WI38 (cell line): ENCODE measurements at regions not wholly inside any gene's neighbourhood (a gene's known extent, or its start where the extent isn't known, plus 50 kb on each side); places are given as distances from the start of the nearest gene placed in this dataset.

Experiments
- H3K4me3 ChIP-seq: 2 replicates; pipeline ENCODE4 v1.5.1; 2011; ENCODE audit warnings: low read depth, mild to moderate bottlenecking, control low read depth, low read length
- TF ChIP-seq, protein P1 (sequence below): IDR thresholded peaks from 2 replicates; pipeline ENCODE4 v1.5.1; 2012; ENCODE audit warnings: low read depth, mild to moderate bottlenecking, control low read depth, low read length

DNA sequence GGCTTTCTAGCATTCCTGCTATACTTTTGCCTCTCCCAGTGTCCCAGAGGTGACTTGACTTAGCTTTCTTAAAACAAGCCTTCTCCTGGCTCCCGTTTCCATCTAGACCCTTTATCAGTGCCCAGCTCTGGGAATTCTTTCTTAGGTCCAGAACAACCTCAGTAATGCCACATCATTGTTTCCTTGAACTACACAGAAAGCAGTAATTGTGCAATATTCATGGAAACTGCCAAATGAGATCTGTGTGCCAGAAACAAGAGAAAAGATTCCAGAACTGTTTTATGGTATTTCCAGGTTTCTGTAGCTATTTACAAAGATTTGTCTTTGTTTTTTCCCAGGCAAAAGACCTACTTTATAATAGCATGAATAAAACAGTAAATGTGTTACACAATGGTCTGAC is 391.3 kb downstream of the SLCO4C1 start:
- TF ChIP-seq, protein P1, sequence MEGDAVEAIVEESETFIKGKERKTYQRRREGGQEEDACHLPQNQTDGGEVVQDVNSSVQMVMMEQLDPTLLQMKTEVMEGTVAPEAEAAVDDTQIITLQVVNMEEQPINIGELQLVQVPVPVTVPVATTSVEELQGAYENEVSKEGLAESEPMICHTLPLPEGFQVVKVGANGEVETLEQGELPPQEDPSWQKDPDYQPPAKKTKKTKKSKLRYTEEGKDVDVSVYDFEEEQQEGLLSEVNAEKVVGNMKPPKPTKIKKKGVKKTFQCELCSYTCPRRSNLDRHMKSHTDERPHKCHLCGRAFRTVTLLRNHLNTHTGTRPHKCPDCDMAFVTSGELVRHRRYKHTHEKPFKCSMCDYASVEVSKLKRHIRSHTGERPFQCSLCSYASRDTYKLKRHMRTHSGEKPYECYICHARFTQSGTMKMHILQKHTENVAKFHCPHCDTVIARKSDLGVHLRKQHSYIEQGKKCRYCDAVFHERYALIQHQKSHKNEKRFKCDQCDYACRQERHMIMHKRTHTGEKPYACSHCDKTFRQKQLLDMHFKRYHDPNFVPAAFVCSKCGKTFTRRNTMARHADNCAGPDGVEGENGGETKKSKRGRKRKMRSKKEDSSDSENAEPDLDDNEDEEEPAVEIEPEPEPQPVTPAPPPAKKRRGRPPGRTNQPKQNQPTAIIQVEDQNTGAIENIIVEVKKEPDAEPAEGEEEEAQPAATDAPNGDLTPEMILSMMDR, result no peak
- no peak overlapping the region for H3K4me3 ChIP-seq

DNA sequence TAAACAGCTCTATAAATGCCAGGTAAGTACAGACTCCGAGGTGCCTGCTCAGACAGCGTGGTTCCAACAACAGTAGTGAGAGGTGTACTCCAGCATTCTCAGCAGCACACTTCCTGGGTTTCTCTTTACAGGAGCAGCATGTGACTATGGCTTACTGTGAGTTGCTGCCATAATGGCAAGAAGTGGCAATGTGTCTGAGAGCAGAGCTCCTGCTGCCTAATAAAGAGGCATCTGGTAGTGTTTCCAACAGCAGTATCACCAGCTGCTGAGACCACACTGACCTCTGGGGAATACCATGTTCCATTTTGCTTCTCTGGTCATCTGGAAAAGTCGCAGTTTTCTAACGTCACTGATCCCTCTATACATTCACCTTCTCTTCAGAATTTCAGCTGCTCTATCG is 398.2 kb downstream of the SLCO4C1 start:
- TF ChIP-seq, protein P1, result no peak
- no peak overlapping the region for H3K4me3 ChIP-seq

- H3K4me3 ChIP-seq, result no peak overlapping the region
- TF ChIP-seq, protein P1, result no peak
Measured at GRCh38 chr5:101894985-101895384, 401.1 kb downstream of the SLCO4C1 start.

GRCh38 chr5:101878190-101878589 is 417.9 kb downstream of the SLCO4C1 start:
- TF ChIP-seq, protein P1, result no peak
- H3K4me3 ChIP-seq, result no peak overlapping the region

DNA sequence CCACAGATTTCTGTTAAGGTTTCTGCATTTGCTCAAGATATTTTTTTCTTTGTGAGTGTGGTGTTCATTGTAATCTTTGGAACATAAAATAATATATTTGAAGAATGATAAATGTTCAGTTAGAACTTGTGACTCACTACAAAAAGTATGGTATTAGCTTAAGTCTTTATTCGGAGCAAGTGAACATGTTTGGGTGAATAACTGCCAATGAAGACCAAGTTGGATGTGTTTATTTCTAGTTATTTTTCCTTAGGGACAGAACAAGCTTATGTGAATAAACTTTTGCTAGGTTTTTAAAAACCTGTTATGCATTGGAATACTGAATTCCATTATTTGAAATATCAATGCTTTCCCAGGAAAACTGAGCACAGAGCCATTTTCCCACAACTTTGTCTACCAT is 418.6 kb downstream of the SLCO4C1 start:
- TF ChIP-seq, protein P1, result no peak
- no peak overlapping the region for H3K4me3 ChIP-seq

DNA sequence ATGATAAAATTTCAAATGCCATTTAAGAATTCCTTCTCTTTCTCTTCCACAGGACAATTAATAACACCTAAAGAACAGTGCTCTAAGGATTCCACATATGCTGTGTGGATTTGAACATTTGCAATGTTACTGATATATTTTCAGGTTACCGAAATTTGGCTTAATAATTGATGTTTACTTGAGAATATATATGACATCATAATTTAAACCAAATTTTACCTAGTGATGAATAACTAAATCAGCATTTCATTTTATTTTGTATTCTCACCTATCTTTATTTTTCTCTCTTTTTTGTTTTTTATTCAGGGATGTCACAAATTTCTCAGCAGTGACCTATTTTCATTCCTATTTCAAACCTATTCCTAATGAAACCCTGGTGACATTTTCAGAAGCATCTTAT is 429.6 kb downstream of the SLCO4C1 start:
- H3K4me3 ChIP-seq, result no peak overlapping the region
- TF ChIP-seq, protein P1, result no peak

DNA sequence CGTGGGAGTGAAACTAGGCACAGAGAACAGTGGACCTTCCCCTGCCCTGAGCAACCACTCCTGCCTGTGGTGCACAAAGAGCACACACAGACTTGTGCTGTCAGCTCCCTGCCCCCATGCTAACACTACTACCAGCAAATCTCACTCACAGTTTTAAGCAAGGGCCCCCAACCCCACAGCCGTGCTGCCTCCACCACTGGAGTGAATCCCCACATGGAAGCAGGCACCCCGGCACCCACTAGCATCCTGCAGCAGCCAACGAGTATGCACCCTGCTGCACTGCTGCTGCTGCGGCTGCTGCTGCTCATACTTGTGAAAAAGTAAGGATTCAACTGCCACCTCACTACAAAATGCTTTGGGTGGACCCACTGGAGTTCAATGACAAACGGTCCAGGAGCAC is 435.5 kb downstream of the SLCO4C1 start:
- H3K4me3 ChIP-seq, result no peak overlapping the region
- TF ChIP-seq, protein P1, result no peak

DNA sequence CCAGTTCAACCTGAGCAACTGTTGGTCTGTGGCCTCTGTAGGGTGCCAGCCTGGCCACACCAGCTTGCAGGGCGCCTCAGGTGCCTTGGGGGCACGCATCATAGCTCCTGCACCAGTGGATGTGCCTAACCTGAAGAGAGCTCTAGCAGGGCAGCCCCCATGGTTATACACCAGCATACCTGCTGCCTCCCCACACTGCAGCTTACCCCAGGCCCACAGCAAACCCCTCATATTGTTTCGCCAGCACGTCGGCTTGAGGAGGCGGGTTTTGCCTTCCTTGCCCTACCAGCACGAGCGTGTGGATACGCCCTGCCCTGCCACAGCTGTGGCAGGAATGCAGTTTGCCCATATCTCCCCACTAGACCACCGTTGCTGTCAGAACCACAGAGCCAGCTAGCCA is 435.9 kb downstream of the SLCO4C1 start:
- TF ChIP-seq, protein P1, result no peak
- no peak overlapping the region for H3K4me3 ChIP-seq
